DMS53 treated with DMSO at 0.1 percent for 48 hours (cell line): ENCODE measurements at regions not wholly inside any gene's neighbourhood (a gene's known extent, or its start where the extent isn't known, plus 50 kb on each side); places are given as distances from the start of the nearest gene placed in this dataset.

Experiments
- DNase-seq: peaks from one replicate; lab custom pipeline; 2025; ENCODE audit not compliant: unreplicated experiment; lab: John Stamatoyannopoulos, UW

- no peak for DNase-seq
Measured at GRCh38 chr13:63107179-63107943, 1691.7 kb upstream of the PCDH20 start.

GRCh38 chr13:63094717-63095116 lies 1679.1 kb upstream of the PCDH20 start:
- no peak for DNase-seq

GRCh38 chr13:63093907-63094469 lies 1678.3 kb upstream of the PCDH20 start:
- DNase-seq = no peak

- DNase-seq = no peak
Measured at GRCh38 chr13:63092456-63092855, 1676.8 kb upstream of the PCDH20 start.

GRCh38 chr13:63090524-63090923 lies 1674.9 kb upstream of the PCDH20 start:
- no peak for DNase-seq

GRCh38 chr13:63088226-63088625 lies 1672.6 kb upstream of the PCDH20 start:
- no peak for DNase-seq

GRCh38 chr13:63086286-63086685 lies 1670.6 kb upstream of the PCDH20 start:
- DNase-seq = no peak

GRCh38 chr13:63085851-63086250 lies 1670.2 kb upstream of the PCDH20 start:
- DNase-seq = no peak

- DNase-seq = no peak
Measured at GRCh38 chr13:63081400-63082014, 1665.9 kb upstream of the PCDH20 start.

GRCh38 chr13:63075126-63075525 lies 1659.5 kb upstream of the PCDH20 start:
- DNase-seq = no peak

- DNase-seq = no peak
Measured at GRCh38 chr13:63050287-63050686, 1634.6 kb upstream of the PCDH20 start.

- DNase-seq = no peak
Measured at GRCh38 chr13:63048653-63049052, 1633.0 kb upstream of the PCDH20 start.

- DNase-seq = no peak
Measured at GRCh38 chr13:63044589-63045313, 1629.1 kb upstream of the PCDH20 start.

GRCh38 chr13:63042686-63043085 lies 1627.0 kb upstream of the PCDH20 start:
- DNase-seq = no peak

GRCh38 chr13:63041640-63042414 lies 1626.2 kb upstream of the PCDH20 start:
- no peak for DNase-seq

GRCh38 chr13:63026285-63026797 lies 1610.7 kb upstream of the PCDH20 start:
- no peak for DNase-seq

GRCh38 chr13:63025741-63026140 lies 1610.1 kb upstream of the PCDH20 start:
- no peak for DNase-seq

GRCh38 chr13:63024458-63024857 lies 1608.8 kb upstream of the PCDH20 start:
- DNase-seq = no peak

GRCh38 chr13:63011996-63012395 lies 1596.3 kb upstream of the PCDH20 start:
- DNase-seq = no peak

- no peak for DNase-seq
Measured at GRCh38 chr13:63010072-63010658, 1594.5 kb upstream of the PCDH20 start.
